GM23248 (cell line): ENCODE measurements at regions not wholly inside any gene's neighbourhood (a gene's known extent, or its start where the extent isn't known, plus 50 kb on each side); places are given as distances from the start of the nearest gene placed in this dataset.

ENCODE experiments used
- EZH2 ChIP-seq: fragments of 200-600 bp; sonication (generic); IDR thresholded peaks from 2 replicates; pipeline ENCODE4 v1.6.1; 2018; ENCODE audit warnings: antibody characterized with exemption, mild to moderate bottlenecking; ENCODE audit not compliant: insufficient read depth, poor library complexity, severe bottlenecking
- EZH2phosphoT487 ChIP-seq: fragments of 200-600 bp; sonication (generic); IDR thresholded peaks from 2 replicates; pipeline ENCODE4 v1.6.1; 2018; ENCODE audit warnings: antibody characterized with exemption, moderate library complexity, mild to moderate bottlenecking, low read depth; ENCODE audit not compliant: insufficient read depth

GRCh38 chr3:194779729-194780224, 94.1 kb downstream of the FAM43A start:
- TF ChIP-seq EZH2 (no peak), EZH2phosphoT487 (no peak)
